ENCODE measurements at regions not wholly inside any gene's neighbourhood (a gene's known extent, or its start where the extent isn't known, plus 50 kb on each side); places are given as distances from the start of the nearest gene placed in this dataset.
"Not testable (repeated sequence)": the region's sequence is repeated elsewhere in the genome, so short reads cannot be mapped to it uniquely, and the experiment has no call there.

DNA sequence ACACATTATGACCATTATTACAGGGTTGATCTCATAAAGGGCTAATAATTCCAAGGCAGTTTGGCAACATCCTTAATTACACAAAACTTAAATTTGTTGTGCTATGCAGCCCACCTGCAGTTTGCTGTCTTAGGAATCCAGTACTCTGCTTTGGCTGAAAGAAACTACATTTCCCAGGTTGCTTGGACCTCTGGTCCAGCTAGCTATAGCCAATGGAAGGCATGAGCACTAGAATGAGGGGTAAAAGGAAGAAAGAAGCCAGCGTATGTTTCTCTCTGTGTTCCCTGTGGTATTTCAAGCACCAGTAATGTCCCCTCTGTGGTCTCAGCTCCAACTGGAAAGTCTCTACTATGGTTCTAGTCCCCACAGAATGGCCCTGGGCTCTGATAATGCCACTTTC is 84.3 kb upstream of the TSC22D2 start:
- no peak for TF ChIP-seq POLR2A (IDR thresholded peaks at IDR 0.05)
- TF ChIP-seq, protein P1, sequence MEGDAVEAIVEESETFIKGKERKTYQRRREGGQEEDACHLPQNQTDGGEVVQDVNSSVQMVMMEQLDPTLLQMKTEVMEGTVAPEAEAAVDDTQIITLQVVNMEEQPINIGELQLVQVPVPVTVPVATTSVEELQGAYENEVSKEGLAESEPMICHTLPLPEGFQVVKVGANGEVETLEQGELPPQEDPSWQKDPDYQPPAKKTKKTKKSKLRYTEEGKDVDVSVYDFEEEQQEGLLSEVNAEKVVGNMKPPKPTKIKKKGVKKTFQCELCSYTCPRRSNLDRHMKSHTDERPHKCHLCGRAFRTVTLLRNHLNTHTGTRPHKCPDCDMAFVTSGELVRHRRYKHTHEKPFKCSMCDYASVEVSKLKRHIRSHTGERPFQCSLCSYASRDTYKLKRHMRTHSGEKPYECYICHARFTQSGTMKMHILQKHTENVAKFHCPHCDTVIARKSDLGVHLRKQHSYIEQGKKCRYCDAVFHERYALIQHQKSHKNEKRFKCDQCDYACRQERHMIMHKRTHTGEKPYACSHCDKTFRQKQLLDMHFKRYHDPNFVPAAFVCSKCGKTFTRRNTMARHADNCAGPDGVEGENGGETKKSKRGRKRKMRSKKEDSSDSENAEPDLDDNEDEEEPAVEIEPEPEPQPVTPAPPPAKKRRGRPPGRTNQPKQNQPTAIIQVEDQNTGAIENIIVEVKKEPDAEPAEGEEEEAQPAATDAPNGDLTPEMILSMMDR (IDR thresholded peaks at IDR 0.05): no peak
- no peak for TF ChIP-seq EP300 (IDR thresholded peaks at IDR 0.05)
- no peak for TF ChIP-seq POLR2AphosphoS5 (IDR thresholded peaks at IDR 0.05)
- no peaks in the 10 kb centered on the region for H3K27me3 ChIP-seq
- ATAC-seq: no peak
- H3K36me3 ChIP-seq: no peaks in the 10 kb centered on the region
- H3K4me3 ChIP-seq: no peak overlapping the region
- peaks cover 0 to 8% (median 0%) of the 10 kb centered on the region in 3 donors for H3K4me1 ChIP-seq
- H3K27ac ChIP-seq: no peak overlapping the region
- H3K9me3 ChIP-seq: no peaks in the 10 kb centered on the region
- 83 to 100% methylated on average over 1 of the region's 1 CpG for WGBS, 2 donors (ENCODE audit: low coverage in 1 of 2)

GRCh38 chr3:150323091-150323490 is 85.0 kb upstream of the TSC22D2 start:
- not testable (repeated sequence) for H3K27me3 ChIP-seq, H3K36me3 ChIP-seq, ATAC-seq, H3K27ac ChIP-seq, H3K4me1 ChIP-seq, H3K4me3 ChIP-seq, H3K9me3 ChIP-seq
- WGBS, 2 donors (ENCODE audit: low coverage in 1 of 2): no CpG with 5 or more reads among the region's 23 CpGs

DNA sequence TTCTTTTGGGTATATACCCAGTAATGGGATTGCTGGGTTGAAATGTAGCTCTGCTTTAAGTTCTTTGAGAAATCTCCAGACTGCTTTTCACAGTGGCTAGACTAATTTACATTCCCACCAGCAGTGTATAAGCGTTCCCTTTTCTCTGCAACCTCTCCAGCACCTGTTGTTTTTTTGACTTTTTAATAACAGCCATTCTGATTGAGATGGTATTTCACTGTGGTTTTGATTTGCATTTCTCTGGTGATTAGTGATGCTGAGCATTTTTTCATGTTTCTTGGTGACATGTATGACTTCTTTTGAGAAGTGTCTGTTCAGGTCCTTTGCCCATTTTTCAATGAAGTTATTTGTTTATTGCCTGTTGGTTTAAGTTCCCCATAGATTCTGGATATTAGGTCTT is 87.1 kb upstream of the TSC22D2 start:
- not testable (repeated sequence) for H3K27me3 ChIP-seq, H3K4me1 ChIP-seq, H3K36me3 ChIP-seq, H3K4me3 ChIP-seq, H3K9me3 ChIP-seq, ATAC-seq, H3K27ac ChIP-seq
- 80% methylated on average over 1 of the region's 1 CpG; no CpG with 5 or more reads in 1 of the 2 donors for WGBS, 2 donors (ENCODE audit: low coverage in 1 of 2)

DNA sequence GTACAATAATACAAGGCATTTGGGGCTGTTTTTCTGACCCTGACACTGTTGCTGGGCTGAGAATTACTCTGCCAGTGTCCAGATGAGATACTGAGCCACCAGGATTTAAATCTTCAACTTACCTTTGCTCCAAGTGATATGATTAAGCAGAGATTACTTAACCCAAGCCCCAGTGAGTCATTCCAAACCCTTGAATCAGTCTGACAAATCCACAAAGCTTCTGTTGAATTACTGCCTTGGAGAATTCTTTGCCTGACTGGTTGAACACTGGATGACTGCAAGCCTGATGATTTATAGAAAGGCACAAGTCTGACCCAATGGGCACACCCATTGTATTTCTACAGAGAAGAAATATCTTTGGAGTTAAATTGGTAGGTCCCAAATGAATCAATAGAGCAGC is 88.2 kb upstream of the TSC22D2 start:
- ATAC-seq: no peak
- Histone ChIP-seq H3K27ac (no peak overlapping the region), H3K9me3 (no peaks in the 10 kb centered on the region), H3K4me1 (no peaks in the 10 kb centered on the region), H3K36me3 (no peaks in the 10 kb centered on the region), H3K4me3 (no peak overlapping the region), H3K27me3 (no peaks in the 10 kb centered on the region)
- TF ChIP-seq, protein P1 (IDR thresholded peaks at IDR 0.05): no peak
- TF ChIP-seq POLR2AphosphoS5 (IDR thresholded peaks at IDR 0.05) (no peak), POLR2A (IDR thresholded peaks at IDR 0.05) (no peak), EP300 (IDR thresholded peaks at IDR 0.05) (no peak)

GRCh38 chr3:150317469-150317868 is 90.6 kb upstream of the TSC22D2 start:
- Histone ChIP-seq H3K9me3 (no peaks in the 10 kb centered on the region), H3K4me1 (peaks cover 0 to 7% (median 0%) of the 10 kb centered on the region in 3 donors), H3K27me3 (no peaks in the 10 kb centered on the region), H3K27ac (no peak overlapping the region), H3K36me3 (no peaks in the 10 kb centered on the region), H3K4me3 (no peak overlapping the region)
- WGBS, 2 donors (ENCODE audit: low coverage in 1 of 2): 46 to 83% methylated on average over 2 of the region's 2 CpGs
- TF ChIP-seq, protein P1 (IDR thresholded peaks at IDR 0.05): no peak
- TF ChIP-seq POLR2AphosphoS5 (IDR thresholded peaks at IDR 0.05) (no peak), EP300 (IDR thresholded peaks at IDR 0.05) (no peak), POLR2A (IDR thresholded peaks at IDR 0.05) (no peak)
- ATAC-seq: no peak

GRCh38 chr3:150315721-150316120 is 92.4 kb upstream of the TSC22D2 start:
- TF ChIP-seq, protein P1 (IDR thresholded peaks at IDR 0.05): no peak
- TF ChIP-seq EP300 (IDR thresholded peaks at IDR 0.05) (no peak), POLR2A (IDR thresholded peaks at IDR 0.05) (no peak), POLR2AphosphoS5 (IDR thresholded peaks at IDR 0.05) (no peak)
- 20 to 30% methylated on average over 1 of the region's 1 CpG for WGBS, 2 donors (ENCODE audit: low coverage in 1 of 2)
- Histone ChIP-seq H3K27ac (no peak overlapping the region), H3K4me1 (peaks cover 0 to 7% (median 0%) of the 10 kb centered on the region in 3 donors), H3K27me3 (no peaks in the 10 kb centered on the region), H3K9me3 (no peaks in the 10 kb centered on the region), H3K36me3 (no peaks in the 10 kb centered on the region), H3K4me3 (no peak overlapping the region)
- no peak for ATAC-seq

Data from gastroesophageal sphincter (tissue), 4 donors.